ENCODE measurements at regions not wholly inside any gene's neighbourhood (a gene's known extent, or its start where the extent isn't known, plus 50 kb on each side); places are given as distances from the start of the nearest gene placed in this dataset.

DNA sequence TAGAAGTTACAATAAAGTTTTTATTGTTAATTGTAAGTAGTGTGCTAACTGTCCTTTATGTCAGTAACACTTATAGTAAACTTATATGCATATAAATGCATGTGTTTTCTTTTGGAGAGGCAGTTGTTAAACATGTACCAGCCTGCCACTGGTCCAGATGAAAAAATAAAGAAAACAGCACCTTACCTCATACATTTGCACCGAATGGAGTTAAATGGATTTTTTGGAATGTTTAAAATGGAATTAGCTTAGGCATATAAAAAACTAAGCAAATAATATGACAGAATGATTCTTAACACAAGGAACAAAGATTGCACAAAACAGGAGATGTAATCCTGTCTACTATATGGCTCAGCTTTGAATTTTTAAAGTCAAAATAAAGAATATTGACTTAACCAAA is 50.2 kb upstream of the ALDH1A3 start:
- DNase-seq: no peak

Data from NCI-H2227 treated with DMSO at 0.1 percent for 48 hours (cell line).